ENCODE measurements at regions not wholly inside any gene's neighbourhood (a gene's known extent, or its start where the extent isn't known, plus 50 kb on each side); places are given as distances from the start of the nearest gene placed in this dataset.
"Not testable (repeated sequence)": the region's sequence is repeated elsewhere in the genome, so short reads cannot be mapped to it uniquely, and the experiment has no call there.

GRCh38 chr5:116911074-116911473, 336.5 kb upstream of the SEMA6A start:
- DNase-seq = no peak

DNA sequence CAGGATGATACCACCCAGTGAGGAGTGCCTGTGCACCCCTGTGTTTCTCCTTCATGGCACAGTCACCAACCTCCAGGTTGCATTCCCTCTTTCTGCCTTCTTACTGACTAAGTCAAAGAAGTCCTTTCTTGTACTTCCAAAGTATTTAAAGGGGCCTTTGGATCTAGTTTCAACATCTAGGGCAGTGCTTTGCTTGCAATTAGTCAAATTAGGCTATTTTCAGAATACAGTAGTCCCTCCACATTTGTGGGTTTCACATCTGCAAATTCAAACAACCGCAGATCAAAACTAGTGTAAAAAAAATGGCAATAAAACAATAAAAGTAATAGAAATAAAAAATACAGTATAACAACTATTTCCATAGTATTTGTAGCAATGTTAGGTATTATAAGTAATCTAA, 333.9 kb upstream of the SEMA6A start:
- DNase-seq = no peak

DNA sequence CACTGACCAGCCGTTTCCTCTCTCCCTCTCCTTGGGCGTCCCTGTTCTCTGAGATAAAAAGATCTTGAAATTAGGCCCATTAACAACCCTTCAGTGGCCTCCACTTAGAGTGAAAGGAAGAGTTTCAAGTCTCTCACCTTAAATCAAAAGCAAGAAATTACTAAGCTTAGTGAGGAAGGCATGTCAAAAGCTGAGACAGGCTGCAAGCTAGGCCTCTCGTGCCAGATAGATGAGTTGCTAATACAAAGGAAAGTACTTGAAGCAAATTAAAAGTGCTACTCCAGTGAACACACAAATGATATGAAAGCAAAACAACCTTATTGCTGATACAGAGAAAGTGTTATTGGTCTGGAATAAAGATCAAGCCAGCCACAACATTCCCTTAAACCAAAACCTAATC, 331.3 kb upstream of the SEMA6A start:
- no peak for DNase-seq

DNA sequence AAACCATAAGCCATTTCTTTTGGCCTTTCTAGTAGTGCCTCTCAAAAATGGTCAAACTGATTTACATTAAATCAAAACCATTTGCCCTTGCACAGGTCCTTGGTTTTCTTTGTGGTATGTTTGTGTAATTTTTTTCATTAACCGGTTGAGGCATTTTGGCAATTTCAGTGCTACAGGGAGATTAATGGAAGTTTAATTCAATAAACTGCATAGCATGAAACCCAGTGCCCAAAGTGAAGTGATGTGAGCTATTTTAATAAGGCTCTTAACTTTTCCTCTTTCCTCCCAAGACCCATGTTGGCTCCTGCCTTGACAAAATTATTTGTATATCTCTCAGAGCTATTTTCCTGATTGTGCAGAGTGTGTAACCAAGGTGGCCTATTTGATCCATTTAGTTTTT, 326.2 kb upstream of the SEMA6A start:
- no peak for DNase-seq

DNA sequence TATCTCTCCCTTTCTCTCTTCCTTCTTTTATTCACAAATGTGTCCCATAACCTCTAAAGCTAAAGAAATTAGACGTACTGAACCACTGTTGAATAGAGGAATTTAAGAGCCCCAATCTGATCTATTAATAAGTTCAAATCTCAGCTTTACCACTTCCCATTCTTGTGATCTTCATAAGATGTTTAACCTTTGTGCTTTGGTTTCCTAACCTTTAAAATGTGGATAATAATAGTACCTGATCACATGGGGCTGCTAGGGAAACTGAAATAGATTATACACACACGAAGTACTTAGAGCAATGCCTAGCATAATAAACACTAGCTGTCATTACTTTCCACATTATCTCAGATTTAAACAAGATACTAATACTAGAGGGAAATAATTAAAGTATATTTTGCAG, 324.3 kb upstream of the SEMA6A start:
- no peak for DNase-seq

DNA sequence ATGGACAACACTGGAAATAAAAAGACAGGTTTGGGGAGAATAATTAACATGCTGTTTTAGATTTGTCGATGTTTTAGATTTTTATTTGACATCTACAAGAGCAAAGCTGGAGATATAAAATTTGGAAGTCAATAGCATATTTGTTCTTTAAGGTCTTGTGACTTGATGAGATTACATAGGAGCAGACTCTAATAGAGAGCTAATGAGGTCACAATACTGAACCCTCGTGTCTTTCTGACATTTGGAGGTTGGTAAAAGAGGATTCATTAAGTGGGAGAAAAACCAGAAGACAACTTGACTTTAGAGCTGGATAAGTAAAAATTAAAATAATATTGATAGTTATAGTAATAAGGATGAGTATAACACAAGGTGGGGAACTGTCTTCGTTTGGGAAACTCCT, 322.7 kb upstream of the SEMA6A start:
- DNase-seq = no peak

GRCh38 chr5:116896001-116896400, 321.4 kb upstream of the SEMA6A start:
- DNase-seq = no peak

DNA sequence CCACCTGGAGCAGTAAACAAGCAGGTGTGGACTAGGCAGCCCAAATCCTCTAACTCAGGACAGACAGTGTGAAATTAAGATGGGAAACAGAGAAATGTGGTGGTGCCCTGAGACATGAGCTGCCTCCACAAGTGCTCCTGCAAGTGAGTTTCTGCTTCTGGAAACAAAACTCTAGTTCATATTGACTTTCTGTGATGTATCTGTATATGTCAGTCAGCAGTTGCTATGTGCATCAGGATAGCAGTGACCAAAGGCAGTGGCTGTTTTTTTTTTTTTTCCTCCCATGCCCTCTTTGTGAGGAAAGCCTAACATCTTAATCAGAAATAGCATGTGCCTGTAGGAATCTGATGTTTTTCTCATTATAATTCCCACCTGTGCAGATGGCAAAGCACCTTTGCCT, 318.4 kb upstream of the SEMA6A start:
- DNase-seq = no peak

- DNase-seq = no peak
Observed at GRCh38 chr5:116887104-116887503, 312.5 kb upstream of the SEMA6A start.

DNA sequence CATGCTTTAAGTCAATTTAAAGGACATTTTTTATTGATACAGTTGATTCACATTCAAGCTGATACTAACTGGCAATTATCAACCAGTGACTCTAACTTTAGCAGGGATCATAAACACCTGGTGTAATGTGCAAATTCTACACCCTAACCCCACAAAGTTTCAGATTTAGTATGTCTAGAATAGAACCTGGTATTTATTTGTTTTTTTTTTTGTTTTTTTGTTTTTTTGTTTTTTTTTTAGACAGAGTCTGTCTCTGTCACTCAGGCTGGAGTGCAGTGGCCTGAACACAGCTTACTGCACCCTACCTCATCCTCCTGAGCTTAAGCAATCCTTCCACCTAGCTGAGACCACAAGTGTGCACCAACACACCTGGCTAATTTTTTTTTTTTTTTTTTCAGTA, 311.2 kb upstream of the SEMA6A start:
- DNase-seq = no peak

DNA sequence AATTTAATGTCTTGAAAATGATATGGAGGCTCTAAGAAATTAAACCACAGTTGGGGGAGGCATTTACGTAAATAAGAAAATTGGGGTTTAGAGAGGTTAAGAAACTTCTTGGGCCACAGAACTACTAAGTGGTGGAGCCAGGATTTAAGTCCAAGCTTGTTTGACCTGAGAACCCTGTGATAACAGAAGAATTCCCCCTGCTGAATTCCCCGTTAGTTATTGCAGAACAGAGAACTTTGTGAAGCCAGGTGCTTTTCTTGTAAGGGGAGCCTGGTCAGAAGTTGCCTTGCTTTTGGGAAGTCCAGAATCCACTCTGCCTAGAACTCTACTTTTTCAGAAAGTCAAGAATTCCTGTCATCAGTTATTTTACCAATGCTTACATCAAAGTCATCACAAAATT, 309.3 kb upstream of the SEMA6A start:
- no peak for DNase-seq

- DNase-seq = no peak
Observed at GRCh38 chr5:116881921-116882531, 307.4 kb upstream of the SEMA6A start.

DNA sequence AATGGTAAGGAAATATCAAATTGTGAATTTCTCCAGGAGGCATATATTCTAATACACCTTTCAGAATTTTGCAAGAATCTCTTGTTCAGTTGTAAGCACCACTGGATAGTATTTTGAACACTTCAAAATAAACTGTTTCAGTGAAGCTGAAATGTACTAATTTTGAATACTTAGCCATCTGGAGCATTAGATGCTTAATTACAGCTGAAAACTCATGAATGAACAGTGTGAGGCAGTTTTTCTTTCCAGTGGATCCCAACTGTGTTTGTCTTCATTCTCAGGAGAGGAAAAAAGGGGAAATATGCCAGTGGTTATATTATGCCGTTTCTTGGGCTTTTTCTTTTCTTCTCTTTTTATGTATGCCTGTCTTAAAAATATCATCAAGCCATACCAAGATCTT, 306.0 kb upstream of the SEMA6A start:
- DNase-seq = no peak

- no peak for DNase-seq
Observed at GRCh38 chr5:116880150-116880549, 305.5 kb upstream of the SEMA6A start.

DNA sequence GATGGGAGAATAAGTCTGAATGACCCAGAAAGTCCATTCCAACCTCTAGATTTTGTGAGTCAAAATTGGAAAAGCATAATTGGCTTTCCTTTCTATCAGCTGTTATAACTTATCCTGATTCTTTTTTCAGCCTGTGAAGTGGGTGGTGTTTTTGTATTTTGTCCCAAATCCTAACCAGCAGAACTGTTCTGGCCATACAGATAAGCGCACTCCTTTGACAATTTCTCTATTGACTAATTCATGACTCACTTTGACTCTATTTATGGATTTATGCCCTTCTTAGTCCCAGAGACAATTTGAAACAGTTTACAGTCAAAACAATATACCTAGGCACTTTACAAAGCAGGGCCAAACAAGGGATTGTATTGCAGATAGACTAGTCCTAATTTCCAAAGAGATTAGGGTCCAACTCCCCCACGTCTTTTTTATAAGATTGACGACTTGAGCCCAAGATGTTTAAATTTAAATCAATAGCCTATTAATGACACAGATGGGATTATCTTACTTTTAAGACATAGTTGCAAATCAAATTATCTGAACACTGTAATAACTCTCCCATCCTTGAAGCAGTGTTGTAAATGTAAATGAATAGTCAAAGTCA, 301.7 kb upstream of the SEMA6A start:
- DNase-seq = no peak

GRCh38 chr5:116872986-116873385, 298.4 kb upstream of the SEMA6A start:
- DNase-seq = no peak

GRCh38 chr5:116872486-116872885, 297.9 kb upstream of the SEMA6A start:
- no peak for DNase-seq

- DNase-seq = not testable (repeated sequence)
Observed at GRCh38 chr5:116867825-116868224, 293.2 kb upstream of the SEMA6A start.

GRCh38 chr5:116865651-116866050, 291.0 kb upstream of the SEMA6A start:
- no peak for DNase-seq

DNA sequence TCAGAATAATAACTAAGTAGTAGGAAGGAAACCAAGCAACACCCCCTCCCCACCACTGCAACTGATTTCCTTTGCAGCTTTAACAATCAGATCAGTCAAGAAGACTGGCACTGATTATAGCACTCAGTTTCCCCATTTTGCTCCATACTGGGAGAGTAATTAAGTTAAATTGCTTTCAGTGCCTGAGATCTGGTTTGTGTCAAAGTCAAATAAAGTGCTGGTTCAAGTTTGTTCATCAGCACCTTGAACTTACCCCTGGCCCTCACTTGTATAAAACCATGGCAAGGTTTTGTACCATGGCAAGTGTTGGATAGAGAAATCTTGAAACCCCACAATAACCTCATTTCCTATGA, 290.2 kb upstream of the SEMA6A start:
- DNase-seq = no peak

DNA sequence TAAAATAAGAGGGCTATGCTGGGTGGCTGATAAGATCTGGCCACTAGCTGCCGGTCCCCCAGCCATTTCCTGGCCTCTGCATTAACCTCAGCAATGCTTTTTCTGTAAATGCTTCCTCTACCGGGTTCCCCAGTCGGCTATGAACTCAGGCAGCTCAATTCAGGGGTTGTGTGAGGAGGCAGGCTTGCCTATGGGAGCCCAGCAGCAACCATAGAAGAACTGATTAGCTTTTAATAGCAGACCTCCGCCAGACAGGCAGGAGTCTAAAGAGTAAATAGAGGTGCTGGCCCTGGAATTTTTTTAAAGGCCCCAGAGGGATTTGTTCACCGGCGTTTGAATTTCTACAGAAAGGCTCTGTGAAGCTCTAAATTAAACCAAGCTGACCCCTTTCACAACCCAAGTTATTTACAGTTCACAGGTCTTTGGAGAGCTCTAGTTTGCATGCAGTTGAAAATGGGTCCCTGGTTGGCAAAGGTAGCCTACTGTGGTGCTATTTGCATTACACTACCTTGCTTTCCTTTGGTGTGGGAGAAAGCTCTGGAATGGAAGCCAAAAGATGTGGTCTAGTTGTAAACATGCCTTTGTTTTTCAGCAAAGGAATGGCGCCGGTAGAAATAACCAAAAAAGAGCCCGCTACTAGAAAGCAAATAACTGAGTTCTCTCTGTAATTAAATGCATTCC, 289.7 kb upstream of the SEMA6A start:
- no peak for DNase-seq

- no peak for DNase-seq
Observed at GRCh38 chr5:116862632-116863455, 288.2 kb upstream of the SEMA6A start.

DNA sequence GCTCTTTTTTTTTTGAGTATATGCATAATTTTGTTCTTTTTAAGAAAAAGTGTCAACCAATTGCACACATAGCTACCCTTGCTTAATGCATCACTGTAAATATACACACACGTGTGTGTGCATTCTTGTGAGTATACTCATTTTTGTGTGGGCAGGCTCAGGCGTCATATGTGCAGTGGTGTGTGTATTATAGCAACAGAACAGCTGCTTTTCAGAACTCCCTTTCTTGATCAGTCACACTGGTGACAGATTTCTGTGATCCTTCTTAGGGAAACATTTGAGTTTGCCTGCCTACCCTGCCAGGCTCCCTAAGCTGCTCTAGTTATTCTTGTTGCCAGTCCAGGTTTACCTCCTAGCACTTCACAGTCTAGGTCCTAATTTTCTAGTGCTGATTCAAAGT, 287.0 kb upstream of the SEMA6A start:
- DNase-seq = no peak

DNA sequence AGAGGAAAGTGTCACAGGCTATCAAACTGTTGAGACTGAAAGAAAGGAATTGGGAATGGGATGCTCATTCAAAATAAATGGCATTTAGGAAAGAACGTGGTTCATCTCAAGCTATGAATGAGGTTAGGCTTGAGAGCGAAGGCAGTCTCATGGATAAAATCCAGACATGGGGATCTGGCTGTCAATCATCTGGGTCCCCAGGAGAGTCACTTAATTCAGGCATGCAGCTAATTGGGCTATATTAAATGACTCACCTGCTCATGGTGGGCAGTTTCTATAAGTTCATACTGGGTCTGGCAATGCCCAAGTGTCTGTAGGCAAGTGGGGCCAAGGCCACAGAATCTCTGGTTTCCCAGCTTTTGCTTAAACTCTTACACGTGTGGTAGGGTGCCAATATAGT, 286.5 kb upstream of the SEMA6A start:
- DNase-seq = no peak

Measured in left hindlimb (tissue), 1 donor.